HEK293T (cell line): ENCODE measurements at regions not wholly inside any gene's neighbourhood (a gene's known extent, or its start where the extent isn't known, plus 50 kb on each side); places are given as distances from the start of the nearest gene placed in this dataset.
"Not testable (repeated sequence)": the region's sequence is repeated elsewhere in the genome, so short reads cannot be mapped to it uniquely, and the experiment has no call there.

Experiments used
- CTCF ChIA-PET: fragments of 350-600 bp; formaldehyde crosslinking; extraction: SDS; loops from one replicate; lab custom pipeline; 2021; ENCODE audit warnings: antibody characterized with exemption, inconsistent platforms; lab: Yijun Ruan, JAX
- POLR2A ChIA-PET: fragments of 350-600 bp; formaldehyde crosslinking; extraction: SDS; loops from one replicate; lab custom pipeline; 2020; ENCODE audit warnings: antibody characterized with exemption, inconsistent platforms; lab: Yijun Ruan, JAX
- DNase-seq: peaks from one replicate; pipeline ENCODE4 v3.0.0; 2012; ENCODE audit warnings: mixed read lengths; ENCODE audit errors: extremely low spot score
- ARNT ChIP-seq: fragments of 450-650 bp; IDR thresholded peaks from 2 replicates; pipeline ENCODE4 v1.6.1; 2017; ENCODE audit warnings: mild to moderate bottlenecking
- BHLHE40 ChIP-seq: fragments of 450-650 bp; IDR thresholded peaks from 2 replicates; pipeline ENCODE4 v1.6.1; 2016; ENCODE audit warnings: mild to moderate bottlenecking, moderate library complexity, borderline replicate concordance
- CTBP1 ChIP-seq: fragments of 450-650 bp; IDR thresholded peaks from 2 replicates; pipeline ENCODE4 v1.6.1; 2016; ENCODE audit warnings: borderline replicate concordance
- ELF4 ChIP-seq: fragments of 450-650 bp; IDR thresholded peaks from 2 replicates; pipeline ENCODE4 v1.6.1; 2017; ENCODE audit warnings: antibody characterized with exemption
- FOXA1 ChIP-seq: fragments of 450-650 bp; IDR thresholded peaks from 2 replicates; pipeline ENCODE4 v1.6.1; 2016; ENCODE audit warnings: mild to moderate bottlenecking
- FOXK2 ChIP-seq: fragments of 450-650 bp; IDR thresholded peaks from 2 replicates; pipeline ENCODE4 v1.6.1; 2016; ENCODE audit warnings: mild to moderate bottlenecking
- FOXM1 ChIP-seq: fragments of 450-650 bp; IDR thresholded peaks from 2 replicates; pipeline ENCODE4 v1.6.1; 2017; ENCODE audit warnings: mild to moderate bottlenecking, borderline replicate concordance
- HDGF ChIP-seq: fragments of 450-650 bp; IDR thresholded peaks from 2 replicates; pipeline ENCODE4 v1.6.1; 2017; ENCODE audit warnings: antibody characterized with exemption, borderline replicate concordance
- L3MBTL2 ChIP-seq: fragments of 450-650 bp; conservative IDR thresholded peaks from 2 replicates; pipeline ENCODE4 v1.6.1; 2016; ENCODE audit warnings: mild to moderate bottlenecking
- LEF1 ChIP-seq: fragments of 450-650 bp; IDR thresholded peaks from 2 replicates; pipeline ENCODE4 v1.6.1; 2017; ENCODE audit warnings: mild to moderate bottlenecking, borderline replicate concordance
- NFRKB ChIP-seq: fragments of 450-650 bp; IDR thresholded peaks from 2 replicates; pipeline ENCODE4 v1.6.1; 2016; ENCODE audit warnings: mild to moderate bottlenecking, moderate library complexity
- SP1 ChIP-seq: fragments of 450-650 bp; IDR thresholded peaks from 2 replicates; pipeline ENCODE4 v1.6.1; 2017
- SUZ12 ChIP-seq: fragments of 450-650 bp; IDR thresholded peaks from 2 replicates; pipeline ENCODE4 v1.6.1; 2016; ENCODE audit warnings: mild to moderate bottlenecking
- TARDBP ChIP-seq: fragments of 450-650 bp; IDR thresholded peaks from 2 replicates; pipeline ENCODE4 v1.6.1; 2016
- ZNF384 ChIP-seq: fragments of 450-650 bp; IDR thresholded peaks from 2 replicates; pipeline ENCODE4 v1.6.1; 2016
- TF ChIP-seq, protein P1 (sequence below): fragments of 450-650 bp; IDR thresholded peaks from 2 replicates; pipeline ENCODE4 v1.6.1; 2016

GRCh38 chrX:124268099-124268498 lies 64.4 kb upstream of the TEX13D start:
- ChIA-PET CTCF (no interaction called here), POLR2A (no interaction called here)
- DNase-seq: no peak
- TF ChIP-seq SUZ12: no peak
- no peak for TF ChIP-seq HDGF
- no peak for TF ChIP-seq ZNF384
- TF ChIP-seq, protein P1, sequence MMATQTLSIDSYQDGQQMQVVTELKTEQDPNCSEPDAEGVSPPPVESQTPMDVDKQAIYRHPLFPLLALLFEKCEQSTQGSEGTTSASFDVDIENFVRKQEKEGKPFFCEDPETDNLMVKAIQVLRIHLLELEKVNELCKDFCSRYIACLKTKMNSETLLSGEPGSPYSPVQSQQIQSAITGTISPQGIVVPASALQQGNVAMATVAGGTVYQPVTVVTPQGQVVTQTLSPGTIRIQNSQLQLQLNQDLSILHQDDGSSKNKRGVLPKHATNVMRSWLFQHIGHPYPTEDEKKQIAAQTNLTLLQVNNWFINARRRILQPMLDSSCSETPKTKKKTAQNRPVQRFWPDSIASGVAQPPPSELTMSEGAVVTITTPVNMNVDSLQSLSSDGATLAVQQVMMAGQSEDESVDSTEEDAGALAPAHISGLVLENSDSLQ: no peak
- TF ChIP-seq FOXM1: no peak
- no peak for TF ChIP-seq BHLHE40
- no peak for TF ChIP-seq TARDBP
- TF ChIP-seq NFRKB: no peak

DNA sequence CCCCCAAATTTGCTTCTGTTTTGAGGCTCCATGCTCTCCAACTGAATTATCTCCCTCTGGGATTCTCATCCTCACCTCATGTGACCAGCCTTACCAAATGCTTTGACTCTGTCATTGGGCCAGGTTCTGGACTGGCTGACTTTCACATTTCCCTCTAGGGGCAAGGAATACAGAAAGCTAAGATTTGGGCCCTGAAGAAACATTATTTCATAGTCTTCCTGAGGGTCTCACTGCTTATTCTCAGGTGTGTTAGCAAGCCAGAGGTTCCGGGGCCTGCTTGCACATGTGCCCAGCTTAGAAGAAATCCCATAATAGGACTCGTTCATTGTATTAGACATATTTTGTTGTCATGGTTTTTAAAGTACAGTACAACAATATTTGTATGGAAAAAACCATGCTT lies 62.6 kb upstream of the TEX13D start:
- CTCF ChIA-PET: no interaction called here
- POLR2A ChIA-PET: no interaction called here
- no peak for DNase-seq
- no peak for TF ChIP-seq FOXK2
- no peak for TF ChIP-seq HDGF
- TF ChIP-seq NFRKB: no peak
- TF ChIP-seq ARNT: no peak
- TF ChIP-seq SP1: no peak
- TF ChIP-seq FOXA1: no peak
- no peak for TF ChIP-seq TARDBP
- no peak for TF ChIP-seq ELF4
- TF ChIP-seq LEF1: no peak
- TF ChIP-seq, protein P1: no peak
- no peak for TF ChIP-seq SUZ12
- TF ChIP-seq FOXM1: no peak
- no peak for TF ChIP-seq CTBP1
- no peak for TF ChIP-seq BHLHE40
- no peak for TF ChIP-seq L3MBTL2
- no peak for TF ChIP-seq ZNF384

DNA sequence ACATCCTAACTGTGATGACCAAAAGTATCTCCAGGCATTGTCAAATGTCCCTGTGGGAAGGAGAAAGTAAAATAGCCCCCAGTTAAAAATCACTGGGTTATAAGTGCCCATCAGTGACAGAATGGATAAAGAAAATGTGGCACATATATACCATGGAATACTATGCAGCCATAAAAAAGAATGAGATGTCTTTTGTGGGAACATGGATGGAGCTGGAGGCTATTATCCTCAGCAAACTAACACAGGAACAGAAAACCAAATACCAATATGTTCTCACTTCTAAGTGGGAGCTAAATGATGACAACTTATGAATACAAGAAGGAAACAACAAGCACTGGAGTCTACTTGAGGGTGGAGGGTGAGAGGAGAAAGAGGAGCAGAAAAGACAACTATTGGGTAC lies 60.9 kb upstream of the TEX13D start:
- POLR2A ChIA-PET, CTCF ChIA-PET, DNase-seq: not testable (repeated sequence)

- no peak for DNase-seq
- ChIA-PET CTCF (no interaction called here), POLR2A (no interaction called here)
- TF ChIP-seq FOXA1: no peak
- TF ChIP-seq NFRKB: no peak
- TF ChIP-seq CTBP1: no peak
- no peak for TF ChIP-seq LEF1
Measured at GRCh38 chrX:124272370-124272982, 60.0 kb upstream of the TEX13D start.

- POLR2A ChIA-PET: no interaction called here
- DNase-seq: no peak
- CTCF ChIA-PET: interaction anchor here (0.6 to 0.7 kb wide), 4 partner anchors 23 to 511 kb away, joined by 3 to 4 read pairs (median 3); no protein-coding TSS in a partner anchor
- TF ChIP-seq CTBP1 (no peak), ELF4 (no peak)
Measured at GRCh38 chrX:124274438-124275181, 57.9 kb upstream of the TEX13D start.

DNA sequence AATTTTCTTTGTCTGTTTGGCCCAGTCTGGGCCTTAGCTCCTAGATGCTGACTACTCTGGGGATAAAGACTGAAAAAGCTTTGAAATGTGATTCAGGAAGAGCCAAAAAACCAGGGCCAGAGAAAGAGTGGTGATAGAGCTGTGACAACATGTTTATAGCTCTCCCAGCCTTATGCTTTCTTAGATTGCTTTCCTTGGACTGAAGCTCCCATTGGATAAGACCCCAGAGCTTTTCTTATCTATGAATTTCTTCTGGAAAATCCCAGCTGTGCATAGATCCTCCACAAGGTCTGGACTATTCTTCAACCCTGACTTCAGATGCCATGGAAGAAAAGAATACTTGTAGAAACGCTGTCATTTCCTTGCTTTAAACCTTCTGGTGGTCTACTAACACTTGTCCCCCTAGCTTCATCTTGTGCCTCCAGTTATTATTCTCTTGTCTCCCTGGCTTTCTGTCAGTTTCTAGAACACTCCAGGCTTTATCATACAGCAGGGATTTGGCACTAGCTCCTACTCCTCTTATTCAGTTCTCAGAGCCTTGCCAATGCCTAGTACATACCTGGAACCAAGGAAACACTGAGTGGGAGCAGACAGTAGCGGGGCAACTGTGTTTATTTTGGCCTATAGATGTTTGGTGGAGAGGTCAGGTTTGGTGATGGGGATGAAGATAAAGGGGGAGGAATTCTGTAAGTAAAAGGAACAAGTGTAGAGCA lies 57.1 kb upstream of the TEX13D start:
- ChIA-PET CTCF (interaction anchor here (0.6 to 0.7 kb wide), 2 partner anchors 179 to 497 kb away, joined by 3 to 4 read pairs; no protein-coding TSS in a partner anchor), POLR2A (no interaction called here)
- no peak for TF ChIP-seq BHLHE40
- DNase-seq: no peak

DNA sequence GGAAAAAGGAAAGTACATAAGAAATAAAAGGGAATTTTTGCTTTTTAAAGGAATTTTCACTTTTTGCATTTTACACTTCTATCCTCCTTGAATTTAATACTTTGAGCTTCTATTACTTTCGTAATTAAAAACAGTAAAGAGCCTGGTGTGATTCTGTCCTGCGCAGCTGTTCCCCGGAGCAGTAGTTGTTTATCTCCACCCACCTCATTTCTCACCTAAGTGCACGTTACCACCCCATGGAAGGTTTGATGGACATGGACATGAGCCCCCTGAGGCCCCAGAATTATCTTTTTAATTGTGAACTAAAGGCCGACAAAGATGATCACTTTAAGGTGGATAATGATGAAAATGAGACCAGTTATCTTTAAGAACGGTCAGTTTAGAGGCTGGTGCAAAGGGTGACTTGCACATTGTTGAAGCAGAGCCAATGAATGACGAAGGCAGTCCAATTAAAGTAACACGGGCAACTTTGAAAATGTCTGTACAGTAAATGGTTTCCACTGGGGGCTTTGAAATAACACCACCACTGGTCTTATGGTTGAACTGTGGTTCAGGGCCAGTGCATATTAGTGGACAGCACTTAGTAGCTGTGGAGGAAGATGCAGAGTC lies 52.1 kb upstream of the TEX13D start:
- DNase-seq: no peak
- POLR2A ChIA-PET: no interaction called here
- TF ChIP-seq FOXM1 (no peak), CTBP1 (no peak), HDGF (no peak), SP1 (no peak), FOXA1 (no peak), ZNF384 (no peak), FOXK2 (no peak), LEF1 (no peak), SUZ12 (no peak), TARDBP (no peak), BHLHE40 (no peak)
- TF ChIP-seq, protein P1: no peak
- CTCF ChIA-PET: no interaction called here
